Endodermal cell (in vitro differentiated cells): ENCODE measurements at regions not wholly inside any gene's neighbourhood (a gene's known extent, or its start where the extent isn't known, plus 50 kb on each side); places are given as distances from the start of the nearest gene placed in this dataset.

ENCODE experiments used
- DNase-seq: peaks from one replicate; pipeline ENCODE4 v3.0.0-alpha.2; 2017
- H3K27ac ChIP-seq: 2 replicates; pipeline ENCODE4 v1.5.1; 2013; ENCODE audit warnings: mild to moderate bottlenecking, low read depth, low read length, moderate library complexity
- H3K27me3 ChIP-seq: 2 replicates; pipeline ENCODE4 v1.6.1; 2013; ENCODE audit warnings: mild to moderate bottlenecking, low read length, moderate library complexity; ENCODE audit not compliant: insufficient read depth, control insufficient read depth, poor library complexity, severe bottlenecking
- H3K36me3 ChIP-seq: 2 replicates; pipeline ENCODE4 v1.7.0; 2013; ENCODE audit warnings: mild to moderate bottlenecking, low read length, moderate library complexity; ENCODE audit not compliant: control insufficient read depth, insufficient read depth
- H3K4me1 ChIP-seq: one replicate; pipeline ENCODE4 v1.7.0; 2013; ENCODE audit warnings: low read length; ENCODE audit not compliant: control insufficient read depth, insufficient read depth
- H3K4me3 ChIP-seq: 2 replicates; pipeline ENCODE4 v1.5.1; 2013; ENCODE audit warnings: mild to moderate bottlenecking, low read length, moderate library complexity
- H3K9ac ChIP-seq: 2 replicates; pipeline ENCODE4 v1.6.1; 2013; ENCODE audit warnings: mild to moderate bottlenecking, low read length, moderate library complexity; ENCODE audit not compliant: poor library complexity, severe bottlenecking; ENCODE audit errors: extremely low read depth
- H3K9me3 ChIP-seq: 2 replicates; pipeline ENCODE4 v1.6.1; 2013; ENCODE audit warnings: mild to moderate bottlenecking, low read length, moderate library complexity; ENCODE audit not compliant: control insufficient read depth
- H3K27ac Mint-ChIP-seq: 2 replicates; pipeline ENCODE4 v1.8.0; 2020; ENCODE audit warnings: mixed read lengths
- H3K27me3 Mint-ChIP-seq: 2 replicates; pipeline ENCODE4 v1.8.0; 2021; ENCODE audit warnings: mild to moderate bottlenecking, mixed read lengths; ENCODE audit not compliant: insufficient read depth
- H3K36me3 Mint-ChIP-seq: 2 replicates; pipeline ENCODE4 v1.8.0; 2020; ENCODE audit warnings: low read depth, mixed read lengths
- H3K4me1 Mint-ChIP-seq: 2 replicates; pipeline ENCODE4 v1.8.0; 2020; ENCODE audit warnings: mixed read lengths
- H3K4me3 Mint-ChIP-seq: 2 replicates; pipeline ENCODE4 v1.8.0; 2020; ENCODE audit warnings: mild to moderate bottlenecking, moderate library complexity, mixed read lengths
- H3K9me3 Mint-ChIP-seq: 2 replicates; pipeline ENCODE4 v1.8.0; 2020; ENCODE audit warnings: mild to moderate bottlenecking, mixed read lengths
- WGBS, 2 experiments: methylation state at CpG; one replicate each; pipeline versions ENCODE4 v1.1.5 to v1.1.7; 2013; ENCODE audit warnings: missing lambda C conversion rate in 2 of 2, mixed read lengths in 1 of 2; ENCODE audit not compliant: insufficient coverage in 1 of 2, insufficient read length in 1 of 2; 5-methylcytosine and 5-hydroxymethylcytosine counted together
- TF ChIP-seq, protein P1 (sequence below): fragments of 200-600 bp; sonication (generic); conservative IDR thresholded peaks from 2 replicates; pipeline ENCODE4 v1.5.0; 2021; ENCODE audit warnings: antibody characterized with exemption, mild to moderate bottlenecking

DNA sequence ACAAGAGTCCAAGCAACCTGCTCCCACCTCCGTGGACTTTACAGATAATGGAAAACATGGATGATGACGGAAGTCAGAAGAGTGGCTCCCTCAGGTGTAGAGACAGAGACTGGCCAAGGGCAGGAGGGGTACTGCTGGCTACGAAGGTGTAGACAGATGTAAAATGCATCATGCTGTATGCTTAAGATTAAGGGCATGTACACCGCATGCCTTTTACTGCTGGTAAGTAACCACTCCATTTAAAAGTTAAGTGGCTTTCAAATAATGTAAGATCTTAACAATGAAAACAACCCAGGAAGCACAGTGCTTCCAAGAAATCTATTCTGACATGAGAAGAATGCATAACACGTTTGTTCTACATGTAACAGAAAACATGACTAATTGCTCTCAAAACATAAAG, 76.9 kb upstream of the FAM9B start:
- H3K27me3 Mint-ChIP-seq, result no peaks in the 10 kb centered on the region

DNA sequence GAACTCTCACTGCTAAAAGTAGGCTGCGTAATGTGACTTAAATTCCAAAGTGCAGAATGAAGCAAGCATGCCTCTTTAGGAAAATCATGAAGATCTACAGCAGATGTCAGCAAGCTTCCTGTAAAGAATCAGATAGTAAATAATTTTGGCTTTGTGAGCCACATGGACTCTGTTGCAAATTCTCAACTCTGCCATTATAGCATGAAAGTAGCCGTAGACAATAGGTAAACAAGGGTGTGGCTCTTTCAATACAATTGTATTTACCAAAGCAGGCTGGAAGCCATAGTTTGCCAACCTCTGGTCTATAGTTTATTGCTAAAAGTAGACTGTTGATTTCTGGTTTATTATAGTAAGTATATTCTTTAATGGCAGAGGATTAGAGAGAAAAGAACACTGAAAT, 80.3 kb upstream of the FAM9B start:
- Mint-ChIP-seq H3K4me3 (no peak overlapping the region), H3K36me3 (no peaks in the 10 kb centered on the region), H3K4me1 (no peaks in the 10 kb centered on the region), H3K27ac (no peak overlapping the region), H3K27me3 (no peaks in the 10 kb centered on the region), H3K9me3 (peaks cover 27% of the 10 kb centered on the region)
- Histone ChIP-seq H3K4me1 (no peaks in the 10 kb centered on the region), H3K4me3 (no peak overlapping the region), H3K9ac (no peak overlapping the region), H3K27me3 (no peaks in the 10 kb centered on the region), H3K27ac (no peak overlapping the region), H3K9me3 (no peaks in the 10 kb centered on the region), H3K36me3 (no peaks in the 10 kb centered on the region)
- TF ChIP-seq, protein P1, sequence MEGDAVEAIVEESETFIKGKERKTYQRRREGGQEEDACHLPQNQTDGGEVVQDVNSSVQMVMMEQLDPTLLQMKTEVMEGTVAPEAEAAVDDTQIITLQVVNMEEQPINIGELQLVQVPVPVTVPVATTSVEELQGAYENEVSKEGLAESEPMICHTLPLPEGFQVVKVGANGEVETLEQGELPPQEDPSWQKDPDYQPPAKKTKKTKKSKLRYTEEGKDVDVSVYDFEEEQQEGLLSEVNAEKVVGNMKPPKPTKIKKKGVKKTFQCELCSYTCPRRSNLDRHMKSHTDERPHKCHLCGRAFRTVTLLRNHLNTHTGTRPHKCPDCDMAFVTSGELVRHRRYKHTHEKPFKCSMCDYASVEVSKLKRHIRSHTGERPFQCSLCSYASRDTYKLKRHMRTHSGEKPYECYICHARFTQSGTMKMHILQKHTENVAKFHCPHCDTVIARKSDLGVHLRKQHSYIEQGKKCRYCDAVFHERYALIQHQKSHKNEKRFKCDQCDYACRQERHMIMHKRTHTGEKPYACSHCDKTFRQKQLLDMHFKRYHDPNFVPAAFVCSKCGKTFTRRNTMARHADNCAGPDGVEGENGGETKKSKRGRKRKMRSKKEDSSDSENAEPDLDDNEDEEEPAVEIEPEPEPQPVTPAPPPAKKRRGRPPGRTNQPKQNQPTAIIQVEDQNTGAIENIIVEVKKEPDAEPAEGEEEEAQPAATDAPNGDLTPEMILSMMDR, result no peak
- WGBS, 2 experiments, result 97% methylated on average over 2 of the region's 2 CpGs; no CpG with 5 or more reads in 1 of the 2 experiments
- DNase-seq, result no peak

More for the DNA sequence above, 76.9 kb upstream of the FAM9B start:
- Mint-ChIP-seq H3K27ac (no peak overlapping the region), H3K4me1 (no peaks in the 10 kb centered on the region), H3K9me3 (peaks cover 14% of the 10 kb centered on the region), H3K36me3 (no peaks in the 10 kb centered on the region), H3K4me3 (no peak overlapping the region)
- Histone ChIP-seq H3K36me3 (no peaks in the 10 kb centered on the region), H3K4me1 (no peaks in the 10 kb centered on the region), H3K27me3 (no peaks in the 10 kb centered on the region), H3K9ac (no peak overlapping the region), H3K4me3 (no peak overlapping the region), H3K9me3 (no peaks in the 10 kb centered on the region), H3K27ac (no peak overlapping the region)
- 94% methylated on average over 4 of the region's 5 CpGs; no CpG with 5 or more reads in 1 of the 2 experiments for WGBS, 2 experiments
- DNase-seq, result no peak
- TF ChIP-seq, protein P1, result no peak

DNA sequence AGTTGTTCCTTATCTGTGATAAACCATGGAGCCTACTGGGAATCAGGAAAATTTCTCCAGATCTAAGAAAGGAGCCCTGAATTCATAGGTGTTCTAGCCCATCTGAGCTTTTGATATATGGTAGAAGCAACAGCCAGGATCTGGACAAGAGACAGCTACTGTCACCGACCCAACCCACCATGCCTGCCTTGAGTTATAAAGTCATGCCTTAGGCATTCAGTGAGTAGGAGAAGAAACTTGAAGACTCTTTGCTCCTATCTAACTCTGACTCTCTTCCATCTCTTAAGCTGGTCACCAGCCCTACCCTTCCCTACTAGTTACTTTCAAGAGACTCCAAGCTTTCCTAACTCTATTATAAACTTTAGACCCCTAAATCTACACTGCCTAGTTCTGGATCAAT, 83.9 kb upstream of the FAM9B start:
- no peaks in the 10 kb centered on the region for H3K27me3 Mint-ChIP-seq
- Histone ChIP-seq H3K4me1 (no peaks in the 10 kb centered on the region), H3K9me3 (no peaks in the 10 kb centered on the region), H3K9ac (no peak overlapping the region), H3K27me3 (no peaks in the 10 kb centered on the region), H3K36me3 (no peaks in the 10 kb centered on the region), H3K4me3 (no peak overlapping the region), H3K27ac (no peak overlapping the region)
- H3K36me3 Mint-ChIP-seq, result no peaks in the 10 kb centered on the region
- no peak overlapping the region for H3K4me3 Mint-ChIP-seq
- H3K27ac Mint-ChIP-seq, result no peak overlapping the region
- TF ChIP-seq, protein P1, result no peak
- WGBS, 2 experiments, result 75% methylated on average over 1 of the region's 1 CpG; no CpG with 5 or more reads in 1 of the 2 experiments
- DNase-seq, result no peak
- peaks cover 30% of the 10 kb centered on the region for H3K9me3 Mint-ChIP-seq
- no peaks in the 10 kb centered on the region for H3K4me1 Mint-ChIP-seq
